Esophagus mucosa (tissue), 1 donor: ENCODE measurements at regions not wholly inside any gene's neighbourhood (a gene's known extent, or its start where the extent isn't known, plus 50 kb on each side); places are given as distances from the start of the nearest gene placed in this dataset.

ENCODE experiments used
- ATAC-seq: fragments of 200-7000 bp; cut with Tn5 transposase; one replicate; pipeline ENCODE4 v1.9.1; 2020
- donor health status: DM: yes; HTN: yes; CAD: no.

DNA sequence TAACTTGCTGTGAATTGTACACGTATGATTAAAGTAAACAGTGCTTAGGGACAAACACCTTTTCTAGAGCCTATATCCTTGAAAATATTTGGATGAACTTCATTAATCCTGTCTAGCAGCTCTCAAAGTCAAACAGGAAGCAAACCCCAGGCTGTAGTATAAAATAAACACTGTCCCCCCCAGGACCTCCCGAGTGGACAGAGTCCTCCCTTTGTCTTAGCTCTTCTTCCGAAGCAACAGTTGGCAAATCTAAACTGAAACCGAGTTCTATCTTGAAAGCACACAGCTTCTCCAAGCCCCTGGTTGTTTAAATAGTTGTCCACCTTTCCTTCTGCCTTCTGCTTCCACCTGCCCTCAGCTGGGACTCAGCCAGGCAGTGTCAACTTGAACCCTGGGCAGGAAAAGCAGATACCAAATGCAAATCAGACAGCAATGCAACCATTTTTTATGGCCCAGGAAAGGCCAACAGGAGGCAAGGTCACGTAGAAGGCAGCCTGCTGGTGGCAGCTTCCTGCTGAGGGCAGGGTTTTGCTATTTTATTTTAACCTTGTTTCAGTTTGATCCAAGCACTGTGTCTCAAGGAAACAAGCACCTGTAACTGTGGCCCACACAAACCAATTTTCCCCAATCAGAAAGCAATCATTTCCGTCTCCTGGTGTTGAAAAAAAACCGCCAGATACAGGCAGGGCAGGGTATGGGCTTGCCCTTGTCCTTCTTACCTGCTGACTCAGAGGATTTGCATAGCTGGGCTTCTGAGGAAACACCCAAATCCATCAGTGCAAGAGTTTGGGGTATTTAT, 110.3 kb upstream of the KIT start:
- ATAC-seq: peak; percentile 60

DNA sequence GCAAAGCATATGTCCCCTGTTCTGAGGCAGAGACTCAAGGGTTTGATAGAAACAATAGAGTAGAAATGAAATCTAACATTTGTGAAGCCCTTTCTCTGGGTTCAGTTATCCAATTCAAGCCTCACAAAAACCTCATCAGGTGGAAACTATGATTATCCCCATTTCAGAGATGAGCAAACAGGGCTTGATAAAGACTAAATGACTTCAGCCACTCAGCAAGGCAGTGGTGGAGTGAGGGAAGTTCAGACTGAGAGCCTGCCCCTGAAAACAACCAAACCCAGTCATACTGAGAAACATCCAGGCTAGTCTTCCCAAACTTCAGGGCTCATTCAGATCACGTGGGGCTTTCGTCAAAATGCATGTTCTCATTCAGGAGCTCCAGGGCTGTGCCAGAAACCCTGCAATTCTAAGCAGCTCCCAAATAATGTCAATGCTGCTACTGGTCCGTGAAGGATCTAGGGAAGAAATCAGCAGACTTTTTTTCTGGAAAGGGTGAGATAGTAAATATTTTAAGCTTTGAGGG, 109.6 kb upstream of the KIT start:
- no peak for ATAC-seq

DNA sequence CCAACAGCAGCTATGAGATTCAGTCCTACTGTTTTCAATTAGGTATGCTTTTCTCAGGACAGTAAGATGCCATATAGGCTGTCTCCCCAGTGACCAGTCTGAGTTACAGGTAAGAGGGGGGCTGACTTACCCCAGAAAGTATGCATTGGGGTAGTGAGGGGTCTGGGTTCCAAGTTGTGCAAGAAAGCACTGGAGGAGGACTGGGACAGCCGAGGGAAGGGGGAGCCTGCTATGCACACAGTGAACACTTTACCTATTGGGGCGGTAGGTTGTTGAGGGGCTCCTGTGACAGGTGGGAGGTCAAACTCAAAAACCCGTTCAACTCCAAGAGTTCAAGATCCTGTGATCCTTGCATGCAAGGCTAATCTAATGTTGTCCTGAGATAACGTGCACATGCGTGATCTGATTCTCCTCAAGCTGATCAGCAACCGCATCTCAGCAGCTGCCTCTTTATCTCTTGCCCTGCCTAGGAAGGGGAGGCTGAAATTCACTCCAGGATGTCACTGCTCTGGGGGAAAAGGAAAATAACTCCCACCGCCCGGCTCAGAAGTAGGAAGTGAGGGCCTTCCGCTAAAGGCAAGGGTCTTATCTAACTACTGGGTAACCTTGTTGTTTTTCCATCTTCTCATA, 108.8 kb upstream of the KIT start:
- ATAC-seq: no peak

DNA sequence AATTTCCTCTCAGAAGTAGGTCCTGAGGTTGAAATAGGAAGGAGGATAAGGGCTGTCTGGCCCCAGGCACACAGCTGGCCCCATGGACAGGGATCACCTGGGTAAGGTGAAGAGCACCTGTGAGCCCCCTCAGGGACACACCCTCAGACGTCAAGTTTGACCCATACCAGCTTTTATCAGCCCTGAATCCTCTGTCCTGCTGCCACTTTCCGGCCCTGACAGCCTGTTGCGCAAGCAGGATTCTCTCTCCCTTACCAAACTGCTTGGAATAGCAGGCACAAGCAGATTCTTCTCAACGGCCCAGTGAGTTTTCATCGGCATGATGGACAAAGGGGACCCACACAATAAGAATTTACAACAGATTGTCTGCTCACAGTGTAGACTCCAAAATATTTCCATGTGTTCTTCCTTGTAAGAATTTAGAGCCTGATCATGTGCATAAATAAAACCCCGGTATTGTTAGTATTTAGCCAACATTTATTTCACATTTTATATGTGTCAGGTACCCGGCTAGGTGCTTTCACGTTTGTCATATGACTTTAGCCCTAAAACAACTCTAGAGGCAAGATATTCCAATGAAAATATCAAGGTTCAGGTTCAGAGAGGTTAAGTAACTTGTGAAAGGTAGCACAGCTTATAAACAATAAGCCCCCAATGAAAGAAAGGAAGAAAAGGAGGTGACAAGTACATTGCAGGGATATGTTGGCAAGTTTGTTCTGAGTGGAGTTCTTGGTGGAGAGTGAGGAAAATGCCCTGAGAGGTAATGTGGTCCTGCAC, 107.2 kb upstream of the KIT start:
- no peak for ATAC-seq

DNA sequence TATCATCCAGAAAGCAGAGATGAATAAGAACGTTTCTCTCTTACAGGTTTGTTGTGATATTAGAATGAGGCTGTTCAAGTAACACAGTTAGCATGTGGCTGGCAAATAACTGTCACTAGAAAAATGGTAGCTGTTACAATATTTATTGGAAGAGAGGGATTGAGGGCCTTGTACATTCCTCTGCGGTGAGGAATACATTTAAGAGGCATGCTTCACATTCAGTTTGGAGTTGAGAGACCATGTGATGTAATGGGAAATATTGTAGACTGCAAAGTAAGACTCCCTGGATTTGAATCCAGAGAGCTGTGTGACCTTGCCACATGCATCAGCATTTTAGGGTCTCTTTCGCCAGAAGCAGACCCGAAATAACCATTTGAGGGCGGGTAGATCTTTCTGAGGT, 104.8 kb upstream of the KIT start:
- no peak for ATAC-seq

DNA sequence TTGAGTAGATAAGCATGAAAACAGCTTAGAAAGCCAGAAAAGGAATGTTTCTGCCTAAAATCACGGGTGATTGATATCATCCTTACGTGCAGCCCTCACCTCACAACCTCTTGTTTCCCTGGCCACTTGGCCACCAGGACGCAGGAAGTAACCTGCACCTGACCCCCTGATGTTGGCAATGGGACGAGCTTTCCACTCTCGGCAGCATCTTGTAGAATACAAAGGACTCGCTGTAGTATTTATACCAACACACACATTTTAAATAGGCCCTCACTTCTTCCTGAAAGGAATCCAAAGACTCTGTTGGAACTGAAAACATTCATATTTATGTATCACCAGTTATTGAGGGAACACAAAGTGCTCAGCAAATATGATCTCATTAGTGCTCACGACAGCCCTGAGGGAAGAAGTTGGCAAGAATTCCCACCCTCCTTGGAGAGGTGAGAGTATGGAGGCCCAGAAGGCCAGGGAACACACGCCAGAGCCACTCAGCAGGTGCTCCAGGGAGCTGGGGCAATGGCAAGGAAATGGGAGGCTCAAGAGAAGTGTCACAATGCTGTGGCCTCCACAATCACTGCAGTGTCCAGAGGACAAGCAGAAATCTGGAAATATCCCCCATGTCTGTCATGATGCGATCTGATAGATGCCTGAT, 103.3 kb upstream of the KIT start:
- no peak for ATAC-seq

DNA sequence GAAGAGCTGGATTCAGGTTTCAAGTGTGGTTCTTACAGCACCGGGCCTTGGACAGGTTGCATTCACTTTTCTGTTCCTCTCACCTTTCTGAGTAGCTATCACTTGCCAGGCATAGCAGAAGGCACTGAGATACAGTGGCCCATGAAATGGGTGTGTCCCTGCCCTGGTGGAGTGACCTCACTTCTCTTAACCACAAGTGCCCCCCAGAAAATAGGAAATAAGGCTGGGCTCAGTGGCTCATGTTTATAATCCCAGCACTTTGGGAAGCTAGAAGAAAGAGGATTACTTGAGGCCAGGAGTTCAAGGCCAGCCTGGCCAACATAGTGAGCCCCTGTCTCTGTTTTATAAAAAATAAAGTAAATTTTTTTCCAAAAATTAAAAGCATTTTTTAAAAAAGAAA, 101.7 kb upstream of the KIT start:
- ATAC-seq: no peak

DNA sequence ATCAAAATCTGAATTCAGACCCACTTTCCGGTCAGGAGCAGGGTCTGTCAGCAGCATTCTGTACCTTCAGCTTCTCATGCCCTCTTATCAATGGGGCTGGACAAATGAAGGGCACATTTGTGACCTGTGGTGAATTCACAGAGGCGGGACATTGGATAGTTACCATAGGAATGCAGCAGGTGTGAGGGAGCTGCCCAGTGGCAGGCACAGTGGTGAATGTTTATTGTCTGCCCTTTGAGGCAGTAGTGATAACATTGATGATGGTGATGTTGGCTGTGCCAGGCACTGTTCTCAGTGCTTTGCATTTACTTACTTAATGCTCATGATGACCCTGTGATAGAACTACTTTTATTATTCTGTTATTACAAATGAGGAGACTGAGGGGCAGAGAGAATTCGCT, 101.2 kb upstream of the KIT start:
- no peak for ATAC-seq

DNA sequence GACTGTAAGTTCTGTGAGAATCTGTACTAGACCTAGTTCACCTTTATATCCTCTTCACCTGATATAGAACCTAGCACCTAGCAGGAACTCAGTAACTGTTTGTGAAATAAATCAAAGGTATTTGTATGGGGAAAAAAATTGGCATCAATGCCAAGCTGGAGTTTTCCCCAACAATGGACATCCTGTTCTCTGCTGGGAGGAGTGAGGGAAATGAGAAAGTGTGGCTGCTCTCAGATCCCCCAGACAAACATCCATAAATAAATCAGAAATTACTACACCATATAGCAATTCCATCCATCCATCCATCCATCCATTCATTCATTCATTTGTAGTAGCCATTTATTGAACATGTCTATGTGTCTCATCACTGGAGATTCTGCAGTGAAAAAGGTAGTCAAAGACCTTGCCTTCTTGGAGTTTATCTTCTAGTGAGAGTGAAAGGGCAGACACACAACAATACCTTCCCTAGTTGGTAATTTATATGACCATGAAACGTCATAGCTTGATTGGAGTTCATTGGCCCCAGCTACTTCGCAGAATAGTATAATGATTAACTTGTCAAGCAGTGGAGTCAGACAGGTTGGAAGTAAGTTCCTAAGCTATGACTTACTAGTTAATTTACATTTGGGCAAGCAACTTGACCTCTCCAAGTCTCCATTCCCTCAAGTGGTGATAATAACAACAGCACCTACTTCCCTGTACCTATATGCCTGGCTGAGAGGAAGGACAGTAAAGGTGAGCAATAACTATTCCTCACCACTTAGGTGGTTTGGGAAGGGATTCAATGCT, 98.7 kb upstream of the KIT start:
- ATAC-seq: no peak

DNA sequence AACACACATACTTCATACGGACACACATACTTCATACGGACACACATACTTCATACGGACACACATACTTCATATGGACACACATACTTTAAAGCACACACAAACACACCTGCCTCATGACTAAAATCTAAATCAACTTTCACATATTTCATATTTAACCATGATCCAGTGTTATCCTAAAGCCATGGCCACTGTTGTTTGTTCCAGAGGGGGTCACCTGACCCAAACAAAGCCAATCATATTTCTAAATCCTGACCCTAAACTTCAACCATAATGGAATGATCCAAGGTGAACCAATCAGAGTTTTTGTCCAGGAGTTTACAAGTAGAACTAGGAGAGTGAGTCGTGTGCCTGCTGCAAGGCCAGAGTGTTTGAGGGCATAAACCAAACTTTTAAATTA, 97.2 kb upstream of the KIT start:
- ATAC-seq: no peak

DNA sequence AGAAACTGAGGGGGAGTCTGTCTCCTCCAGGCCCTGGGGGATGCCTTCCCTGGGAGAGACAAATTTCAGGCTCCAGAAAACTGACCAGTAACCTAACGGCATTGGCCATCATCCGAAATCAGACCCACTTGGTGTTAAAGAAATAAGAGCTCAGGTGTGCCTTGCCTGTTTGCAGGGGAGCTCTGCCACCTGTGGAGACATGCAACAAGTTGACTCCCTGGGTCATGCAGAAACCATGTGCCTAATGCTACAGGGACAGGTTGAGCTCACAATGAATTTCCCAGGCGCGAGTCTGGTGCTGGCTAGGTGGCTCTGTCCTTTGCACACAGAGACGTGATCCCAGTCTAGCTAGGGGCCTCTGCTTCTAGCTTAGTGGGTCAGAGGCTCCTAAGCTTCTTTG, 95.8 kb upstream of the KIT start:
- no peak for ATAC-seq

DNA sequence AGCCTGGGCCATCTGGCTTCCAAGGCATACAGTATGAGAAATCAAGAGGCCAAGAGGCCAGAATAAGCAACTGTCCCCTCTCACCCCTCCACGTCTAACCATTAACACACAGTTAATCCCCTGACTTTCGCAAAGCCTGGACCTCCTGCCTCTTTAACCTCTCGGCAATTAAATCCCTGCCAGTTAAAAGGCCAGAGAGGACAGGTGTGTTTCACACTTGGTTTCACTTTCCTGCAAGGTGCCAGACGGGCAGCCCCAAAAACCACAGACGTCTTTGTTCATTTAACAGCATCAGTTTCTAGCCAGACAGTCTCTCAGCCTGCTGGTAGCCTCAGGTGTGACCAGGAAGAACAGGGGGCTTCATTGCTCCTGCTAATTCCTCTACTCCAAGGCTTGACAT, 91.1 kb upstream of the KIT start:
- no peak for ATAC-seq

DNA sequence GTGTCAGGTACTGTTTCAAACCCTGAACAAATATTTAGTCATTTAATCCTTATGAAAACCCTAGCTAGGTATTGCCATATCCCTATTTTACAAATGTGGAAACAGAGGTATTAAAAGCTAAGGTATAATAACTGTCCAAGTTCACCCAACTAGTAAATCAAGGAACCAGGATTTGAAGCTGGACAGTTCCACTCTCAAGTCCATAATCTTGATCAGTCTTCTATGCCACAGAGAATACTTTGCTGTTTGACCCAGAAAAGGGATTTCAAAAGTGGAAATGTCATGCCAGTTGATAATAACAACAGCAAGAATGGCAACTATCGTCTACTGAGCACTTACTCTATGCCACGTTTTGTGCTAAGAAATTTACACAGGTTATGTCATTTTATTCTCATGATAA, 90.4 kb upstream of the KIT start:
- no peak for ATAC-seq

DNA sequence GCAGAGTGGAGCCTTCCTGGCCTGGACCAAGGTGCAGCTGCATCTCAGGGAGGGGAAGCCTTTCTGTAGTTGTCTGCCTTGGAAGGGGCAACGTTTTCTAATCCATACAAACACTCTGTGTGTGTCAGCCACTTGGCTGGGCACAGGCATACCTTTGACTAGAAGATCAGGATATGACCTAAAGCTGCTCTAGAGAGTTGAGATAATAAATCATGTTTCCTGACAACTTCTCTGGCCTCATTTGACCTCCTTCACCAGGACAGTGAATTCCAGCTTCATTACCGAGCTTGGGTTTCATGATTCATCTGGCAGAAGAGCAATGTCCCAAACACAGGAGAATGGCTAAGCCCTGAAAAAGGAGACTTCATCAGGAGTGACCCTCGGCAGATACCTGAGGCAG, 89.6 kb upstream of the KIT start:
- peak; percentile 22 for ATAC-seq

DNA sequence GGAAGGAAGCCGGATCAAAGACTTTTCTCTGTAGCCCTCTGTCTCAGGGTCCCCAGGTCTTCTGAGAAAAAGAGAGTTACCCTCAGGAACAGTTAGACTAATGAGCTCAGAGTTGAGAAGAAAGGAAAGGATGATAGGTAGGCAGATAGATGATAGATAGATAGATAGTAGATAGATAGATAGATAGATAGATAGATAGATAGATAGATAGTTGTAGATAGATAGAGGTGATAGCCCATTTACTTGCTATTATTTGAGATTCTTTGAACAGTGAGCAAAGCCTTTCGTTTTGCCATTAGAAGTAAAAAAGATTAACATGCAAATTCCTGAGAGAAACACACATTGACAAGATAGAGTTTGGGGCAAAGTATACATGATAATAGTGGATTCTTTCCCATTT, 86.9 kb upstream of the KIT start:
- no peak for ATAC-seq

DNA sequence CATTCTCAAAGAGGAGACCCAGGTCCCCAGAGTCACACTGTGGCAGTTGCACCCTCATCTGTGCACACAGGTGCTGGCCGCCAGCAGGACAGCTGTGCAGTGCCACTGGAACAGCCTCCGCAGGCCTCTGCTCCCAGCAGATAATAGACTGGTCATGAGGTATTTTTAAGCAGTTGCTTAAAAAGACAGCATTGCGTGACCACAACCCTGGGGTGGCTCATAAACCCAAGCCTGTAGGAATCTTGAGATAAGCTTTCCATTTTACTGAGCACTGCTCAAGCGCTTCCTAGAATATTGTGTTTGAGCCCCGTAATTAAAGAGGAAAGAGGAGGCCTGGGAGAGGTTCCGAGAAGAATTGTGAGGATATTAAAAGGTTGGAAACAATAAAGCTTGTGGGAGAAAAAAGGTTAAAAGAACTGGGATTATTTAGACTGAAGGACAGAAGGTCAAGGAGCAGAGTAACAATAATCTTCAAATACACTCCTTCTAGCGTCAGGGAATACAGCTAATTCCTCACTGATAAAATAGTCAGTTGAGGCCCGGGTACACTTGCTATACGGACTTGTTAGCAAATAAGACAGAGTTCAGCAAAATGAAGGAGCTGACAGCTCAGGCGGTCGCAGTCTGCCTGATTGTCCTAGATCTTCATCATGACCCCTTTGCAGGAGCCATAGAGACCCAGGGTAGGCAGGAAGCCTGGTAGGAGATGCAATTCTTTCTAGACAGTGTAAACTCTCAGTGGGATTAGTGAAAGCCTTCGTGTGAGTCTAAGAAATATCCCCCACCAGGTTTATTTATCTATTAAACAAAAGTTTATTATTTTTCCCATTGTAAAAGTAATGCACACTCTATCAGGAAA, 86.2 kb upstream of the KIT start:
- no peak for ATAC-seq

DNA sequence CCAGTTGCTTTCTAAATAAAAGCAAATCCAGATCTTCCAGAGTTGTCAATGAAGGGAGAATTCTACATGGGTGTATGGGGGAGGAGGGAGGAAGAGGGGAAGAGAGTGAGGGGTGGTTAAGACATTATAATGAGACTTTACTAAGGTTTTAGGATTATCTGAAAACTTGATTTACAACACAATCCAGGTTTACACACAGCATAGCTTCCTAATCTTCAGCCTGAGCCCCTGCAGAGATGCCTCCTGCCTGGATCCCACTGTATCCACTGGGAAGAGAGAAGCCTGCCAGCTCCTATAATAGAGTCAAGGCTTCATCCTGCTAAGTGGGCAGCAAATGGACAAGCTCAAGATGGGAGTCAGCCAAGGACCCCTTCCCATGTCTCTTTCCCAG, 85.6 kb upstream of the KIT start:
- no peak for ATAC-seq

DNA sequence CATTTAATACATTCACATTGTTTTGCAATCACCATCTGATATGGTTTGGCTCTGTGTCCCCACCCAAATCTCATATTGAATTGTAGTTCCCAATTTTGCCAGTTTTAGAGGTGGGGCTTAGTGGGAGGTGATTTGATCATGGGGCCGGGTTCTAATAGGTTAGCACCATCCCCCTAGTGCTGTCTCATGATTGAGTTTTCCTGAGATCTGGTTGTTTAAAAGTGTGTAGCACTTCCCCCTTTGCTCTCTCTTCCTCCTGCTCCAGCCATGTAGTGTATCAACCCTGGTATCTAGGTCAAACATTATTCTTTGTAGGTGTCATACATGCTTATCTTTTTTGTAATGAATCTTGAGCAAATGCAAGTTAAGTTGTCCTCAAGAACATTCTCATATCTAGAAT, 83.3 kb upstream of the KIT start:
- ATAC-seq: no peak

DNA sequence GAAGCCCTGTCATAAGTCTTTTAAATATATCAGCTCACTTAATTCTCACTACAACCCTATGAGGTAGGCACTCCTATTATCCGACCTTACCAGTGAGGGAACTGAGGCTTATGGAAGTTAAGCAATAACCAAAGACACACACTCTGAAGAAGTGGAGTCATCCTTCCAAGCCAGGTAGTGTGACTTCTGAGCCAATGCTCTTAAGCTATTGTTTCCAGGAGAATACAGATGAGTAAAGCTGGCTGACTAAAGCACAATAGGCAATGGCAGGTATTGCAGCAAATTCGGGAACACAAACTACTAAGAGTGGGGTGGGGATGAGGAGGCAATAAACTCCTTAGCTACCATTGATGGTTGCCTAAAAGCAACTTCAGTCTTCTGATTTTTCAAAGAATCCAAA, 81.8 kb upstream of the KIT start:
- ATAC-seq: peak; percentile 97

DNA sequence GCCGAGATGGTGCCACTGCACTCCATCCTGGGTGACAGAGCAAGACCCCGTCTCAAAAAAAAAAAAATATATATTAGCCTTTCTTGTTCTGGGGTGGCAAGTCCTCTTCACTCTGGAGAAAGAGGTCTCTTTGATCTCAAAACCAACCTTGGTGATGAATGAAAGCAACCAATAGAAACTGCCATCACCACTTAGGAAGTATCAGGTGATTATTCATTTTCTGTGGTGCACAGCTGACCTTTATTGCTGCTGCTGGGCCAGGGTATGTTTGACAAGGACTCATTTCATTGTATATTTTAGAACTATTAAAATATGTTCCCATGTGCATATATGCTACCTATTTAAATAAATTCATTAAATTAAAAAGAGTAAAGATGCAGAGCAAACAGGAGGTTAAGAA, 76.0 kb upstream of the KIT start:
- ATAC-seq: no peak

DNA sequence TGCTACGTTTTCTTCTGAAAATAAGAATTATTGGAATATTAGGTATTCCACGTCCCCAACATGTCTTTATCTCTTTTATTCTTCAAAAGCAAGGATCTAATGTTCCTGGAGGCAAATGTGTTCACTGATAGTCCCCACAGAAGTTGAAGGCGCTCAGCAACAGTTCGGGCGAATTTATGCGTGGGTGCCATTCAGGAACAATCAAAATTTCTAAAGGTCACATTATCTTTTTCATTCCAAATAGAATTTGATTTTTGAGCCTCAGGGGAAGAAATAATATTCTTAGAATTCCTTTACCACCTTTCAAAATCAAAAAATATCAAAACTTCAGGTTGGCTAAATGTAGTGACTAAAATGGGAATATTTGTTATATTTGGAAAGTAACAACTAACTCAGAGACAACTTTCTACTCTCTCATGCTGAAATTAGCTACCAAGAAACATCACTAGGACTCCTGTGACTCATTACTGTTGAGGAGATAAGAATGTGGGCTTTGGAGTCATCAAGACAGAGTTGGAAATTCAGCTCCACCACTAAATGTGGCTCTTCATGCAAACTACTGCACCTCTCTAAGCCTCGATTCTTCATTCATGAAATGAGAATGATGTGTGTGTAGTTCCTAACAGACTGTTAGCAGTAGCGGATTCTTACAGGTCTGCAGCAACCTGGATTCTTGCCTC, 72.3 kb upstream of the KIT start:
- no peak for ATAC-seq
